ENCODE measurements at regions not wholly inside any gene's neighbourhood (a gene's known extent, or its start where the extent isn't known, plus 50 kb on each side); places are given as distances from the start of the nearest gene placed in this dataset.
"Not testable (repeated sequence)": the region's sequence is repeated elsewhere in the genome, so short reads cannot be mapped to it uniquely, and the experiment has no call there.

DNA sequence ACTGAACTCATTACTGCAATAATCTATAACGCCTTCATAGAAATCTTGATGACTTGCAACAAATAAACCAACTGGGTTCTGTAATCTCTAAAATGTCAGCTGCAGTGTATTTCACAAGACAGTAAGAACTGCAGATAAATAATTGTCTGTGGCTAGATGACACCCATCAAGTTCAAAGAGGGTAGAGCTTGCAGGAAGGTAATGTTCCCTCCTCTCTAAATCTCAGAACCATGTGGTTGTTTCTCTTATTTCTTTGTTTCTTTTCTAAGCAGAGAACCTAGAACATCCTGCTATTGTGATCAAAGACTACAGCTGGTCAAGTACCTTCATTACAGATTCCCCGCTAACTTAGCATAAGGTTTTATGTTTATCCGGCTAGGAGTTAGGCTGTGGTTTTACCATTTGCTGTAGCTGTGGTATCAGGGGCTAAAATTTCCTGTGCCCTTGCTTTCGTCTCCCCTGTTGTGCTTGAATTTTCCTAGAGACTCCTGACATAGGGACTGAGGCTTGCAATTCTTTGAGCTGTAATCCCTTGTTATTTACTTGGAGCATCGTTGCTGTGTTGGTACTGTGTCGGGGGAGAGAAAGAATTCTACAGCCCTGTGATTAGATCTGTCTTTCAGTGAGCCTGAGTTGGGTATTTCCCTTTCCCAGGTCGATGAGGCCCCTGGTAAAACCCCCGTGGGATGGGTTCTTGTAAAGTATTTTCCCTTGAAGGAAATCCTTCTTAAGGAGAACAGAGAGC is 253.1 kb upstream of the BTG1 start:
- DNase-seq (ENCODE audit: low read depth) = no peak

DNA sequence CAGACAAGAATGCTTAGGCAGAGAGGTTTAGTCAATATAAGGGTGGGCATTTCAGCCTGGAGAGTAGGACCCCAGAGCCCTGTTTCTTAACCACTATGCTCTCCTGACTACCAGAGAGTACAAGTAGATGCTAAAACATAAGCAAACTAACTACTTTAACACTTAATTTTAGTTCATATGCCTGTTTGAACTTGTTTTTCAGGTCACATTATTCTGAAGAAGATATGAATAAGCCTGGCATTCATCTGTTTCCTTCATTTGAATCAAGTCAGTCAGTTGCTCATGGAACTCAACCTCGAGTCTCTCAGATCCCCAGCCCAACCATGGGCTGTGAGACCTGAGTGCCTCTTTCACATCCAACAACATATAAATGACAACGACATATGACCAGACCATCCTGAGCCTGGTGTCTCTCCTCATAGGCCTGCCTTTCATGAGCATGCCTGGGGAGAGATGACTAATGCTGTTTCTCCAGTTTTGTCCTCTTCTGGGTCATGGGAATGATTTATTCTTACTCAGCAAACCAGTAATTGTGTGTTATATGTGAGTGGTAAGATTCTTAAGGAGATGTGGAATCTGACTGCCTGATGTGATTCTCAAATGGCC is 251.1 kb upstream of the BTG1 start:
- peak; percentile 82 for DNase-seq (ENCODE audit: low read depth)

DNA sequence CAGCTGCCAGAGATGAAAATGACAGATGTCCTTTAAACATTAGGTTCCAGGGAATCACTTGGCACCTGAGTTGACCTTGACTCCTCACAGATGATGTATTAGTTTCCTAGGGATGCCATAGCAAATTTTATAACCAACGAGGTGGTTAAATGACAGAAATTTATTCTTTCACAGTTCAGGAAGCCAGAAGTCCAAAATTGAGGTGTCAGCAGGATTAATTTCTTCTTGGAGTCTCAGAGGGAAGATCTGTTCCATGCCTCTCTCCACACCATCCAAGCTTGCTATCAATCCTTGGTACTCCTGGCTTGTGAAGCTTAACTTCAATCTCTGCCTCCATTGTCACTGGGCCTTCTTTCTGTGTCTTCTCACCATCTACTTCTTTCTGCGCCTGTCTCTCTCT is 249.7 kb upstream of the BTG1 start:
- DNase-seq (ENCODE audit: low read depth) = no peak

DNA sequence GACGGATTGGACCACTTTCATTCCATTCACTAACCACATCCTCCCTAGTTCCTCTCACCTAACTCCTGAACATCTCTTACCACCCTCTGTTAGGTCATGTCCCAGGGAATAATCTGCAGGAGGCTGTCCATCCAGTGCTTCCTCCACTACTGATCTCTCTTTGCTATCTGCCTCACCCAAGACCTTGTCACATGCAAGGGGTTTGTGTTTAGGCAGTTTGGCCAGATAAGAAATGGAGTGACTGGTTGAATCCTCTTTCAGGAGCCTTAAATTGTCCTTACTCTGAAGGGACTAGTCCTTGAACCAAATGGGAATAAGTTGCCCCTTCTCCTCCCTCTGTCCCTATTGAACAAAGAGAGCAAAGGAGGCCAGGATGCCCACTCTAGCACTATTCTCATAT is 249.2 kb upstream of the BTG1 start:
- no peak for DNase-seq (ENCODE audit: low read depth)

DNA sequence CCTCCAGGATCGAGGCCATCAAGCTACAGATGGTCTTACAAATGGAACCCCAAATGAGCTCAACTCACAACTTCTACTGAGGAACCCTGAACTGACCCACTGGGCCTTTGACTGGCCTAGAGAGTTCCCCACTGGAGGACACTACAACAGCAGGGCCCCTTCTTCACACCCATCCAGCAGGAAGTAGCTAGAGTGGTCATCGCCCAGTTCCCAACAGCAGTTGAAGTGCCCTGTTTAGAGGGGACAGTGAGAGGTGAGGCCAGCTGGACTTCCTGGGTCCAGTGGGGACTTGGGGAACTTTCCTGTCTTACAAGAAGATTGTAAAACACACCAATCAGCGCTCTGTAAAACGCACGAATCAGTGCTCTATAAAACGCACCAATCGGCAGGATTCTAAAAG is 247.9 kb upstream of the BTG1 start:
- no peak for DNase-seq (ENCODE audit: low read depth)

DNA sequence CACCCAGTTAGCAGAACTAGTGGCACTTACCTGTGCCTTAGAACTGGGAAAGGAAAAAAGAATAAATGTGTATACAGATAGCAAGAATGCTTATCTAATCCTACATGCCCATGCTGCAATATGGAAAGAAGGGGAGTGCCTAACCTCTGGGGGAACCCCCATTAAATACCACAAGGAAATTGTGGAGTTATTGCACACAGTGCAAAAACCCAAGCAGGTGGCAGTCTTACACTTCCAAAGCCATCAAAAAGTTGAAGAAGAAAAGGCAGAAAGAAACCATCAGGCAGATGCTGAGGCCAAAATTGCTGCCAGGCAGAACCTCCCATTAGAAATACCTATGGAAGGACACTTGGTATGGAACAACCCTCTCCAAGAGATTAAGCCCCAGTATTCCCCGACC is 246.1 kb upstream of the BTG1 start:
- DNase-seq (ENCODE audit: low read depth) = not testable (repeated sequence)

DNA sequence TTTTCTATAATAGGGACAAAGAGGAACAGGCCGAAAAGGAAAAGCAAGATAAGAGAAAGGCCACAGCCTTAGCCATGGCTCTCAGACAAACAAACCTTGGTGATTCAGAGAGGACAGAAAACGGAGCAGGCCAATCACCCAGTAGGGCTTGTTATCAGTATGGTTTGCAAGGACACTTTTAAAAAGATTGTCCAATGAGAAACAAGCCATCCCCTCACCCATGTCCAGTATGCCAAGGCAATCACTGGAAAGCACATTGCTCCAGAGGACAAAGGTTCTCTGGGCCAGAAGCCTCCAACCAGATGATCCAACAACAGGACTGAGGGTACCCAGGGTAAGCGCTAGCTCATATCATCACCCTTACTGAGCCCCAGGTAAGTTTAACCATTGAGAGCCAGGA is 243.8 kb upstream of the BTG1 start:
- DNase-seq (ENCODE audit: low read depth) = no peak

DNA sequence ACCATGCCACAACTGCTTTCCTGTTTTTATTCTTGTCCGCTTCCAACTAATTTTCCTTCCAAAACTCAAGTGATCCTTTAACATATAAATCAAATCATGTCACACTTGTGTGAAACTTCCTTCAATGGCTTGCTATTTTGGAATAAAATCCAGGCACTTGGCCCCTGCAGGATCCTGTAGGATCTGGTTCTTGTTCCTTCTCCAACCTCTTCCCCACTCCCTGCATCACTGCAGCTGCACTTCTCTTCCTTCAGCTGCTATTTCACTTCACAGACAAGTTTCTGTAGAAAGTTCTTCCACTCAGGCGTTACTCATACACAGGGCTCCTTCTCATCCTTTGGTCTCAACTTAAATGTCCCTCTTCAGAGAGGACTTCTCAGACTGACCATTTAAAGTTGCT is 239.7 kb upstream of the BTG1 start:
- DNase-seq (ENCODE audit: low read depth) = no peak

DNA sequence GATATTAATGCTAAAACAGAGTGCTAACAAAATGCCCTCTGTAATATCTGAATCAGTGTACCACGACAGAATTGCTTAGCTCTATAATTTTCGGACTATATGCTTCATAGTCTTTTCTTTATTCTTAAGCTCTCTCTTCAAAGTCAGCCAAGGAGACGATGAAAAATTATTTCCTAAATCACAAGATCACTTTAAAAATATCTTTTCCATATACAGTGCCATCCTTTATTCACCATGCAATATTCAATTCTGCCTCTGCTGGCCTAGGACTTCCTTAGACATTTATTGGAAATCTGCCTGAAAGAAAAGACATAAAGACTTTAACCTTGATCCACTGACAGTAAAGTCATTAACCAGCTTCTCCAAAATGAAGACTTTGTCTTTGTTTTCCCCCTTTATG is 238.9 kb upstream of the BTG1 start:
- DNase-seq (ENCODE audit: low read depth) = no peak

DNA sequence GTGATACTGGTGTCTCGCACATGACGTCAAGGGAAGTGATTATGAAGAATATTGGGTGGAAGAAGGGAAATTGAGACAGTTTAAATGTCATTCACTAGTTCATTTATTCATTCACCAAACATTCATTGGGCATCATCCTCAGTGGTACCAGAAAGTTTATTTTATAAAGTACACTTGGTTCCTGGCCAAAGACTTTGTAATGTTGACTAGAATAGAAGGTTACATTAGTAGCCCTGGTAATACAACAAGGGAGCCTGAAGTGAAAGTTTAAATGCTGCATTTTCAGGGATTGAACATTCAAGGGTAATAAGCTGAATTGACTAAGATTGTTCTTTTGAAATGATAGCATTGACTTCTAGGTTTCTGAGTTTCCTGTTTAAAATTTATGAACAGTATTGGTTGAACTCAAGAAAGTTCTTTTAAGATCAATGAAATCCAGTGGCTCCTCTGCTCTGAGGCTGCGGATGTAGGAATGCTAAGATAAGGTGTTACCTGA is 236.8 kb upstream of the BTG1 start:
- no peak for DNase-seq (ENCODE audit: low read depth)

DNA sequence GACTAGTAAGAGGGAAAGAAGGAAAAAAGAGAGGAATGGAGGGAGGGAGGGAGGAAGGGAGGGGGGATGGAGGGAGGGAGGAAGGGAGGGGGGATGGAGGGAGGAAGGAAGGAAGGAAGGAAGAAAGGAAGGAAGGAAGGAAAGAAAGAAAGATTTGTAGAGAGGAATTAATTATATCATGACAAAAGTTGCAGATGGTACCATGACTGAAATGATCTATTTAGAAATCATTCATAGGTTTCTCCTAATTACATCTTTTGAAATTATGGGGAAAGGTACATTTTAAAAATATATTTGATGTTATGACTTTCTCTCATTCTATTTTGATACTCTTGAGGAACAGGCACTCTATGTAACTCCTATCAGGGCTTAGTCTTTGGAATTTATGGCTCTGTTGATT is 236.2 kb upstream of the BTG1 start:
- no peak for DNase-seq (ENCODE audit: low read depth)

DNA sequence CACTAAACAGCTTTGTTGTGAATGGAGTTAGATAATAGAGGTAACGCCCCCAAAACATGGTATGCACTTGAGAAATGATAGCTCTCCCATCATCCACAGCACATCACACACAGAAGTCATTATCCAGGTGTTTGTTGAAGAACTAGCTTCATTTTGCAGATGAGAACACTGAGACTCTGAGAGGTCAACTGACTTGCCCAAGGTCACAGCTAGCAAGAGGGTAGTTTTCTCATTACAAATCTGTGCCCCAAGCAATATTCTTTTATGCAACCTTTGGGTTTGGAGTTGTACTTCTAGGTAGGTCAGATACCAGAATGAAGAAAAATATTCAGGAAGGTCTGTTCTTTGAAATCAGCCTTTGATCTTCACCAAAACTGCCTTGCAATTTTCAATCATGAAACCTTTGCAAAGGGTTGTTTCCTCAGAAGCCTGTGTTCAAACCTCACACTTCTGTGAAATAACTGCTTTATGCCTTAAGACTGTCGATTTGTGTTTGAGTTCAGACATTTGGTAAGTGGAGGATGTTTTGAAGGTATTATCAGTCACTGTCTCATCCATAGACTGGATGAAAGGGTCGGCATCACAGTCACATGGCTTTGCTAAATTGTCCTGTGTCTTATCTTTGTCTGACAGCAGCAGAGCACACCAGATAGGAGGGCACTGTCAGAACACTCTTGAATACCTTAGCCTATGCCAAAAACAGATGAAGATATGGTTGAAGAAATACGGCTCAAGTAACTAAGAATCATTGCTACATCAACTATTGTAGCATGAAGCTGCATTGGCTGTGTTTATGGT is 233.2 kb upstream of the BTG1 start:
- DNase-seq (ENCODE audit: low read depth) = no peak

DNA sequence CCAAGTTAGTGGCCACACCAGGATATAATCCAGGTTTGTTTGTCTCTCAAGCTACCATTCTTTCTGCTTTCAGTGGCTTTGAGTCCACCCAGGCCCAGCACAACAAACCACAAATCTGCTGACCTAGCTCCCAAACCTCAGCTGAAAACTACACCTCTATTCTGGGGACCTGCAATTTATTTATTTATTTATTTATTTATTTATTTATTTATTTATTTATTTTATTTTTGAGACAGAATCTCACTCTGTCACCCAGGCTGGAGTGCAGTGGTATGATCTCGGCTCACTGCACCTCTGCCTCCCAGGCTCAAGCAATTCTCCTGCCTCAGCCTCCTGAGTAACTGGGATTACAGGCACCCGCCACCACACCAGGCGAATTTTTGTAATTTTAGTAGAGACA is 229.9 kb upstream of the BTG1 start:
- not testable (repeated sequence) for DNase-seq (ENCODE audit: low read depth)

DNA sequence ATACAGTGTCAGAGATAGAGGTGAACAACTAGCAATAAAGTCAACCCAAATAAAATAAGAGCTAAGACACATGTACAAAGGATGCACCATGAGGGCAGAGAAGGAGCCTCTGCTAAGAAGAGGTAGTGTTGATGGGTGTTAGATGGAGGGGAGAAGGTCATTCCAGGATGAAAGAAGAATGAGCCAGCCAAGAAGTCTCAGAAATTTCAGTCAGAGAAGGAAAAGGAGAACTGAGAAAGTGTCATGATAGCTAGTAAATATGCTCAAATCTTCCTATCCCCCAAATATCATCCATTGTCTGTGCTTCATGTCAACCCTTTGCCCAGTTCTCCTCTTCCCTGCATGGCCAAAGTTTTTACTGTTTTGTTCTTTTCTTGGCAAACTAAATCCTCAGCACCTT is 225.2 kb upstream of the BTG1 start:
- DNase-seq (ENCODE audit: low read depth) = no peak

DNA sequence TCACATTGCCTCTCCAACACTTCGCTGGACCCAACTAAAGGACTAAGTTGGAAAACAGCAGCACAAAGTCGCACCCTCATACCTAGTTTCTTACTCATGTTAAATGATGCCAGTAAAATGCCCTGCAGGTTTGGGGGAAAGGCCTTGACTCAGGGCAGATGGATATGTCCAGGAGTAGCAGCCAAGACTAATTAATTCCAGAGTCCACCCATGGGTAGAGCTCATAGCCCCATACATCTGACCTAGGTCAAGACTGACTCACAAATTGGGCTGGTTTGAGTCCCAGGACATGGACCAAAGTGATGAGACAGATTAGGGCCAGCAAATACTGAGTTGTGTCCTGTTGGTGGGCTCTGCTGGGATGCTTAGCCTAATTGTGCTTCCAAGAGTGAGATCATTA is 224.0 kb upstream of the BTG1 start:
- DNase-seq (ENCODE audit: low read depth) = peak; percentile 91

DNA sequence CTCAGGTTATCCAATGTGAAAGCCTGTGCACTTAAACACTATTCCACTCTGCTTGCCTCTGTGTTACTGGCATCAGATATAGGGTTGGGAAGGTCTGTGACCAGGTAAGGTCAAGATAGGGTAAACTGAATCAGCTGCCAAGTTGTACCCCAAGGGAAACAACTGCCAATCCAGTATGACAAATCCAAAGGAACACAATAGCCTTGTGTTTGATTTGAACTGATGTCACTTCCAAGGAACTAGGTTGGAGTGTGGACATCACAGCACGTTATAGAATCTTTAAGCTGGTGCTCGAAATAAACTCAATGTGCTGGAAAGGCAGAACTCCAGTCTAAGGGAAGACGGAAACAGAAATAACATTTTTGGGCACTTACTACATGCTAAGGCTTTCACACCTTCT is 223.4 kb upstream of the BTG1 start:
- no peak for DNase-seq (ENCODE audit: low read depth)

DNA sequence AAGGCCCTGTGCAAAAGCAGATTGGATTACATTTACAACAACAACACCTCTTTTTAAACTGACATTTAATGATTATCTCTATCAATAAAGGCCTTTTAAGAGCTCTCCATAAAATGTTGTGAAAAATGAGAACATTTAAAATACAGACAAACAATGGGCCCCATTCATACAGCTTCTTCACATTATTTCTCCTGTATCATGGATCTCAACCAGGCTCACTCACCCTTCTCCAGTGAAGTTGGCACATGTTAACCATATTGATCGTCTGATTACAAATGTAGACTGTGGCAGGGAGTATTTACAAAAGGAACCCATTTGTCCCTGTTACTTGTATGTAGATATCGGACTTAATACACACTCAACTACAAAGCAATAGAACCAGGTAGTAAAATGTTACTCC is 220.2 kb upstream of the BTG1 start:
- DNase-seq (ENCODE audit: low read depth) = no peak

DNA sequence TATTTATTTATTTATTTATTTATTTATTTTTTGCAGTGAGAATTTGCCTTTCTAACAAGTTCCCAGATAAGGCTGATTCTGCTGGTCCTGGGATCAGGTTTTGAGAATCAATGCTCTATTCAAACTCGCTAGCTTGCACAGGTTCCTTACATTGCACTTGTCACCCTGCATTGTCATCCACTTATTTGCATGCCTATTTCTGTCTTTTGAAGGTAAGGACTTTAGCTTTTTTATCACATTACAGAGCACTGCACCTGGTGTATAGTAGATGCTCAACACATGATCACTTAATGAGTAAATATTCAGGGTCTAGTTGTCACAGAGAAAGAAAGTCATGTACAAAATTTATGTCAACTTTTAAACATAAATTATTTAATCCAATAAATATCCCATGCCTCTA is 219.7 kb upstream of the BTG1 start:
- DNase-seq (ENCODE audit: low read depth) = no peak

DNA sequence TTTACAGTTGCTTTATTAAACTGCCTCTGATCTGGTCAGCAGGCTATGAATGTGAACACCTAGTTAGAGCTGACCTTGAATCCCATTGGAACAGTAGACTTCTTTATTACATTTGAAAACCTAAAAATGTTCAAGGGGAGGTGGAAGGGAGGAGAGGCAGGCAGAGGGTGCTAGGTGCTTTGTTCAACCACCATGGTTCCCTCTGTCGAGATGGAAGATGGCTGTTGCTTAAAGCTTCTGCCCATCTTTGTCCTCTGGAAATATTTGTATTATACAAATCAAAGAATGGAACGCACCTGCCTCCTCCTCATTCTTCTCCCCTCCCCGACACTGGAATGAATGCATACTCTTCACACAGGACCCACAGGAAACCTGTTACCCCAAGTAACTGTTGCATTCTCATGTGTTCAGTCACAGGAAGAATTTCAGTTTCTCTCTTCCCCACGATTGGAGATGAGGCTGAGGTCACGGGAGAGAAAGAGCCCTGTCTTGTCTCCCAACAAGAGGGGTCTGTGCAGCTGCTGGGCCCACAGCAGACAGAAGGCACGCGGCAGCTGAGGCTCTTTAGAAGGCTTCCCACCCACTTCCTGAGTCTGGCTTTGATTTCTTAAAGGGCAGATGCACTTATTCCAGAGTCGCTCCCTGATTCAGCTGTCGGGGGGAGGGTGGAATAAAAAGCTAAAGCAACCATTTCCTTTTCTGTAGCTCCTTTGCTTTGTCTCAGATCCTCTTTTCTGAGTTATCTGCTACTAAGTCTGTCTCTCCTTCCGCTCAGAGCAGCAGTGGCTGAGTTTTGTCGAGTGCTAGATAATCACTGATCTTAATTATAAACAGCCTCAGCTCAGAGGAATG is 217.9 kb upstream of the BTG1 start:
- peak; percentile 58 for DNase-seq (ENCODE audit: low read depth)

DNA sequence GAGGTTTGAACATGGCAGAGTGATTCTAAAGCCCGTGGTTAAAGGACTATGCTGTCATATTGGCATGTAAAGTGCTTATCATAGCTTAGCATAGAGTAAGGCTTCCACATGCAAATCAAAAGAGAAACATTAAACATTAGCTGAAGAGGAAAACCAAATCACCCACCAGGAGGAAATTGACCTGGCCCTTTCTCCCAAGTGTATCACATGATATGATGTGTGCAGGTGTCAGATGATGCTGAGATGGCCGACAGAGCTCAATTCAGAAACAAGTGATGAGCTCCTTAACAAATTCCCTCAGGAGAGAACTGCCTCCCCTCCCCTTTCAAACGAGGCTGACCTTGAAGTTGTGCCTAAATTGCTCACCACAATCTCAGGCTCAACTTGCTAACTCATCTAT is 217.1 kb upstream of the BTG1 start:
- DNase-seq (ENCODE audit: low read depth) = no peak

DNA sequence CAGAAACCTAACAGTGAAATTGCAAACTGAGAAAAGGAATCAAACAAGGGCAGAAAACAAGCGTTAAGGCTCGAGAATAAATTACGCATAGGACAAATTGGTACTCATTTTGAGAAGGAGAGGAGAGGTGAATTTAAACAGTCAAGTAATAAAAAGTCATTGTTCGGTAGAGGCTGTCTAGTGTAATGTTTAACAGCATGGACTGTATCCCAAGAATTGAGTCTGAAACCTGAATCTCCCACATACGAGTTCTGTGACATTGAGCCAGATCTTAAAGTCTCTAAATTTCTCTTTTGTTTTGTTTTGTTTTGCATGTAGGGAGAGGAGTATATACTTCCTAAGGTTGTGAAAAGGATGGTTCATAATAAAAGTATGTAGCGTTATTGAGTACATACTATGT is 216.5 kb upstream of the BTG1 start:
- DNase-seq (ENCODE audit: low read depth) = no peak

DNA sequence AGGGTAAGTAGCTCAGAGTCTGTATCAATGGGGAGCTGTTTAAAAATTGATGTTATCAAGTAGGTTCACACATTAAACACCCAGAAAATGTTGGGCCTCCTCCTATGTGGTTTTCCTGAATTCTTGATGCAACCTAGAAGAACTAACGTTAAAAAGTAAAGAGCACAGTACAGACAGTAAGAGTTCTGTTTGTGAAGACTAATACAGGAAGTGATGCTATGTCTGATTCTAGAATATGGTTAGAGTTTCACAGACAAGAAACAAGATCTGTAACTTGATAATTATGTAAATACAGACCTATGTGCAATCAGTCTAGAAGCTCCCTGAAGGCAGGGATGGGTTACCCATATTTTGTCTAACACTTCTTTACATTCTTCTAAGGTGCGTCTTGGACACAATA is 214.9 kb upstream of the BTG1 start:
- DNase-seq (ENCODE audit: low read depth) = no peak
